ENCODE measurements at regions not wholly inside any gene's neighbourhood (a gene's known extent, or its start where the extent isn't known, plus 50 kb on each side); places are given as distances from the start of the nearest gene placed in this dataset.

DNA sequence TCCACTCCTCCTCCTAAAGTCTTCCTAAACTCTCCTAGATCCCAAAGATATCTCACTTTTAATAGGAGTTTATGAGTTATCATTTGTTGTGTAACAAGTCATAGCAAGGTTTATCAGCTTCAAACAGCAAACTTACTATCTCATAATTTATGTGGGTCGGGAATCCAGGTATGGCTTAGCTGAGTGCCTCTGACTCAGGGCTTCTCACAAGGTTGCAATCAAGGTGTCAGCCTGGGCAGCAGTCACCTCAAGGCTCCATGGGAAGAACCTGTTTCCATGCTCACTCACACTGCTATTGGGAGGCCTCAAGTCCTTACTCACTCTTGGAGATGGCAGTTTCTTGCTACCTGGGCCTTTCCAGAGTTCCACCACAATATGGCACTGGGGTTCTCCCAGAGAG lies 889.8 kb downstream of the MCTP2 start:
- no peak for TF ChIP-seq JUND (IDR thresholded peaks at IDR 0.05; ENCODE audit: low read depth)
- in situ Hi-C loops (cut with HindIII; ENCODE audit: low pct_unique_long_range_greater_than_20kb, low sequenced_read_pairs): no loop called here
- DNase-seq (ENCODE audit: low read depth in 1 of 2, low spot score in 1 of 2): no peak

GRCh38 chr15:95125803-95126202 lies 894.4 kb downstream of the MCTP2 start:
- TF ChIP-seq JUND (IDR thresholded peaks at IDR 0.05; ENCODE audit: low read depth): no peak
- DNase-seq (ENCODE audit: low read depth in 1 of 2, low spot score in 1 of 2): no peak
- in situ Hi-C loops (cut with HindIII; ENCODE audit: low pct_unique_long_range_greater_than_20kb, low sequenced_read_pairs): no loop called here

GRCh38 chr15:95127356-95127755 lies 896.0 kb downstream of the MCTP2 start:
- in situ Hi-C loops (cut with HindIII; ENCODE audit: low pct_unique_long_range_greater_than_20kb, low sequenced_read_pairs): no loop called here
- no peak for DNase-seq (ENCODE audit: low read depth in 1 of 2, low spot score in 1 of 2)
- no peak for TF ChIP-seq JUND (IDR thresholded peaks at IDR 0.05; ENCODE audit: low read depth)

GRCh38 chr15:95129574-95129973 lies 898.2 kb downstream of the MCTP2 start:
- DNase-seq (ENCODE audit: low read depth in 1 of 2, low spot score in 1 of 2): no peak
- in situ Hi-C loops (cut with HindIII; ENCODE audit: low pct_unique_long_range_greater_than_20kb, low sequenced_read_pairs): no loop called here
- no peak for TF ChIP-seq JUND (IDR thresholded peaks at IDR 0.05; ENCODE audit: low read depth)

DNA sequence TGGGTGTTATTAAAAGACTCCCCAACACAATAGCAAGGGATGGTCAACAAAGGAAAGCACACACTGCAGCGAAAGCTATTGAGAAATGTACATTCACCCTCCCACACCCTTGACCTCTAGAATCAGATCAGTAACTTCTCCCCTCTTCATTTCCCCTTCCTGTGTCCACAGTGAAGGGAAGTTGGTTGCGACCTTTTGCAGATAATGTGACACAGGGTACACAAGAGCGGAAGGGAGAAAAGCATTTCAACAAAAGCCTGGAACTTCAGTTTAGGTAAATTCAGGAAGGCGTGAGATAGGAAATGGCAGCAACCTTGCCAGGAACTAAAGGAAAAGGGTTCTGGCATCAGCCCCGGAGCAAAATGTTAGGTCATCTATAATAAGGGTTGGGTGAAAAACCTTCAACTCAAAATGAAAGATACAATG lies 899.8 kb downstream of the MCTP2 start:
- in situ Hi-C loops (cut with HindIII; ENCODE audit: low pct_unique_long_range_greater_than_20kb, low sequenced_read_pairs): no loop called here
- DNase-seq (ENCODE audit: low read depth in 1 of 2, low spot score in 1 of 2): no peak
- no peak for TF ChIP-seq JUND (IDR thresholded peaks at IDR 0.05; ENCODE audit: low read depth)

- in situ Hi-C loops (cut with HindIII; ENCODE audit: low pct_unique_long_range_greater_than_20kb, low sequenced_read_pairs): no loop called here
- no peak for TF ChIP-seq JUND (IDR thresholded peaks at IDR 0.05; ENCODE audit: low read depth)
- no peak for DNase-seq (ENCODE audit: low read depth in 1 of 2, low spot score in 1 of 2)
Observed at GRCh38 chr15:95132774-95133173, 901.4 kb downstream of the MCTP2 start.

GRCh38 chr15:95134431-95135110 lies 903.2 kb downstream of the MCTP2 start:
- no peak for DNase-seq (ENCODE audit: low read depth in 1 of 2, low spot score in 1 of 2)
- in situ Hi-C loops (cut with HindIII; ENCODE audit: low pct_unique_long_range_greater_than_20kb, low sequenced_read_pairs): no loop called here
- TF ChIP-seq JUND (IDR thresholded peaks at IDR 0.05; ENCODE audit: low read depth): no peak

DNA sequence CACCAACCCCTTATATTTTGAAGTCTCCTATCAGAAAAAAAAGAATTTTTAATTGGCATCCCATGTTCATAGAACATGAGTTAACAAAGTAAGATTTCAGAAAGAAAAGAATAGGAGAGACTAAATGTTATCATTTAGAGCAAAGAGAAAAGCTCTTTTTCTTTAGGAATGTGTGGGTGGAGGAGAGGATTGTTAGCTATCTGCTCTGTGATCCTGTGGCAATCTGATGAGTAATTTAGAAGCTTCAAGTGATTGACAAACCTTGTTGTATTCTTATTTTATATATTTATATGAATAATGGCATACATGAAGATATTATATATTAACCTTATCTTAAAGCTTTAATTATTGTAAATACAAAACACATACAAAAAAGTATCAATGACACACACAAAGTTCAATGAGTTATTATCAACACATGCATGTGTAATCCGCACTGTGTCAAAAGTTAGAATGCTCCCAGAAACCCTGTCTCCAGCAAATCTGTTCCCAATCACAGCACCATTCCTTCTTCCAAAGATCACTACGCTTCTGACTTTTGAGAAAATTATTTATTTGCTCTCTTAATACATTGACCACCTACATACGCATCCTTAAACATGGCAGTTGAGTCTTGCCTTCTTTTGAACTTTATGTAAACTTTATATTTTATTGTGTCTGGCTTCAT lies 907.4 kb downstream of the MCTP2 start:
- in situ Hi-C loops (cut with HindIII; ENCODE audit: low pct_unique_long_range_greater_than_20kb, low sequenced_read_pairs): no loop called here
- DNase-seq (ENCODE audit: low read depth in 1 of 2, low spot score in 1 of 2): no peak
- TF ChIP-seq JUND (IDR thresholded peaks at IDR 0.05; ENCODE audit: low read depth): no peak

- no peak for TF ChIP-seq JUND (IDR thresholded peaks at IDR 0.05; ENCODE audit: low read depth)
- in situ Hi-C loops (cut with HindIII; ENCODE audit: low pct_unique_long_range_greater_than_20kb, low sequenced_read_pairs): no loop called here
- DNase-seq (ENCODE audit: low read depth in 1 of 2, low spot score in 1 of 2): no peak
Observed at GRCh38 chr15:95141486-95141885, 910.1 kb downstream of the MCTP2 start.

GRCh38 chr15:95142531-95142930 lies 911.2 kb downstream of the MCTP2 start:
- TF ChIP-seq JUND (IDR thresholded peaks at IDR 0.05; ENCODE audit: low read depth): no peak
- no peak for DNase-seq (ENCODE audit: low read depth in 1 of 2, low spot score in 1 of 2)
- in situ Hi-C loops (cut with HindIII; ENCODE audit: low pct_unique_long_range_greater_than_20kb, low sequenced_read_pairs): no loop called here

DNA sequence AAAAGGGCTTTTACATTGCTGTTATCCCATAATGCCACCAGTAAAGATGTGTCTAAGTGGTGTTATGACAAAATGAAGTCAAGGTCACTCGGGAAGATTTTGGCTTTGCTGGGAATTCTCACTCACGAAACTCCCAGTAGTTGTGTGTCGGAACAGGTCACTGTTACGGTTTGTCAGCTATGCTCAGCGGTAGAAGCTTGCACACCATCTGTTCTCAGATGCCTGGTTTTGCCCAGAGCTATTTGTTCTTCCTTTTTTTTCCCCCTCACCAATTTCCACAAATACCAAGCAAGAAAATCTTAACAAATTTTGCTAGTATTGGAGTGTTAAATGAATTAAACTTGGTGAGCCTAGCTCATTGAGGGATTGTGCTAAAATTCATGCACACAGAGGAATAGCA lies 915.1 kb downstream of the MCTP2 start:
- in situ Hi-C loops (cut with HindIII; ENCODE audit: low pct_unique_long_range_greater_than_20kb, low sequenced_read_pairs): no loop called here
- no peak for DNase-seq (ENCODE audit: low read depth in 1 of 2, low spot score in 1 of 2)
- TF ChIP-seq JUND (IDR thresholded peaks at IDR 0.05; ENCODE audit: low read depth): no peak

GRCh38 chr15:95148183-95148582 lies 916.8 kb downstream of the MCTP2 start:
- in situ Hi-C loops (cut with HindIII; ENCODE audit: low pct_unique_long_range_greater_than_20kb, low sequenced_read_pairs): no loop called here
- DNase-seq (ENCODE audit: low read depth in 1 of 2, low spot score in 1 of 2): no peak
- TF ChIP-seq JUND (IDR thresholded peaks at IDR 0.05; ENCODE audit: low read depth): no peak

DNA sequence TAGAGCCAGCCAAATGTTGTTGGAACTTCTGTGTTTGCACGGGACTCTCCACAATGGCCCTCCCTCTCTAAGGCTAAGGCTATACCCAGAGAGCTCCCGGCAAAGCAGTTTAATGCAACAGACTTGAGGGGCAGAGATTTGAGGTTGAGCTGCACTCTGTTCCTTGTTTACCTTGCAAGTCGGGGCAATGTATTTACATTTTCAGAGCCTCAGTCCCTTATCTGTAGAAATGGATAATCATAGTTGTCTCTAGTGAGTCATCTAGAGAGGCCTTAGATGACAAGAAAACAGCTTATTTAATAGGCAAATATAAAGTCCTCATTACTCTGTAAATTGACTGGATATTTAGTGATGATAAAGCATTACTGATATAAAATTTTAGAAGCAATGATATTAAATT lies 917.7 kb downstream of the MCTP2 start:
- no peak for DNase-seq (ENCODE audit: low read depth in 1 of 2, low spot score in 1 of 2)
- in situ Hi-C loops (cut with HindIII; ENCODE audit: low pct_unique_long_range_greater_than_20kb, low sequenced_read_pairs): no loop called here
- TF ChIP-seq JUND (IDR thresholded peaks at IDR 0.05; ENCODE audit: low read depth): no peak

GRCh38 chr15:95149771-95150170 lies 918.4 kb downstream of the MCTP2 start:
- TF ChIP-seq JUND (IDR thresholded peaks at IDR 0.05; ENCODE audit: low read depth): no peak
- in situ Hi-C loops (cut with HindIII; ENCODE audit: low pct_unique_long_range_greater_than_20kb, low sequenced_read_pairs): no loop called here
- no peak for DNase-seq (ENCODE audit: low read depth in 1 of 2, low spot score in 1 of 2)

Data from T47D (cell line).